H1 (cell line): ENCODE measurements at regions not wholly inside any gene's neighbourhood (a gene's known extent, or its start where the extent isn't known, plus 50 kb on each side); places are given as distances from the start of the nearest gene placed in this dataset.

ENCODE experiments used
- NANOG ChIP-seq: IDR thresholded peaks from 2 replicates; pipeline ENCODE4 v1.6.1; 2011; ENCODE audit warnings: low read length, low read depth, mild to moderate bottlenecking, inconsistent platforms; ENCODE audit not compliant: insufficient read depth, poor library complexity, severe bottlenecking
- POU5F1 ChIP-seq: IDR thresholded peaks from 2 replicates; pipeline ENCODE4 v1.6.1; 2011; ENCODE audit warnings: low read depth, mild to moderate bottlenecking, low read length, moderate library complexity
- TAF7 ChIP-seq: optimal IDR thresholded peaks from 2 replicates; pipeline ENCODE3; 2011; ENCODE audit warnings: low read depth, mild to moderate bottlenecking, inconsistent platforms, low read length, moderate library complexity, borderline replicate concordance
- TCF12 ChIP-seq: IDR thresholded peaks from 2 replicates; pipeline ENCODE4 v1.6.1; 2011; ENCODE audit warnings: low read depth, mild to moderate bottlenecking, low read length
- ZNF274 ChIP-seq: IDR thresholded peaks from 2 replicates; pipeline ENCODE4 v1.7.0; 2012; ENCODE audit warnings: low read length, borderline replicate concordance; ENCODE audit errors: extremely low read depth
- TF ChIP-seq, protein P1 (sequence below): fragments of 300-600 bp; sonication (generic); IDR thresholded peaks from 2 replicates; pipeline ENCODE4 v1.7.1; 2012; ENCODE audit warnings: low read length, moderate library complexity, mild to moderate bottlenecking, inconsistent platforms; ENCODE audit not compliant: insufficient replicate concordance

DNA sequence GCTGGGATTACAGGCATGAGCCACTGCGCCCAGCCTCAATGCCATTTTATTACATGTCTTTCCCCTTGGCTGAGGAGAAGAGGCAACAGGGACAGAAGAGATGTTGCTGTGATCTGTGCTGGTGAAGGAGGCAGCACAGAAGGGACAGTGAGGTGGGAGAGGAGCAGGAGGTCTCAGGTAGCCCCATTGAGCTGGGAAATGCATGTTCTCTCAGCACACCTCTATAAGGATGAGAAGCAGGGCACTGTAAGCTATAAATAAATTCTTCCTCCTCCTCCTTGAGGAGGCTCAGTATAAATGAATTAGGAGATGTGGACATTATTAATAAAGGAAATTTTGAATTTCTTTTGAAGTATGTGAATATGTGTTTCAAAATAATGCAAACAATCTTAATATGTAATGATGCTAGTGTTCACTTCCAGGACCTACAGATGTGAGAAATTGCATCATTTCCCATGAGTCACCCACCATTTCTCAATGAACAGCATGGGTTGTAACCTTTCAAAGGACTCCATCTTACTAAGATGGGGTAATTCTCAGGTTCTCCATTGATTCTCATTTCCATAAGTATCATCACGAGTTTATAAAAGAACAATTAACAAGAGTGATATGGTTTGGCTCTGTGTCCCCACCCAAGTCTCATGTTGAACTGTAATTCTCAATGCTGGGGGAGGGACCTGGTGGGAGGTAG lies 88.9 kb upstream of the ODAD2 start (continued):
- TF ChIP-seq, protein P1, sequence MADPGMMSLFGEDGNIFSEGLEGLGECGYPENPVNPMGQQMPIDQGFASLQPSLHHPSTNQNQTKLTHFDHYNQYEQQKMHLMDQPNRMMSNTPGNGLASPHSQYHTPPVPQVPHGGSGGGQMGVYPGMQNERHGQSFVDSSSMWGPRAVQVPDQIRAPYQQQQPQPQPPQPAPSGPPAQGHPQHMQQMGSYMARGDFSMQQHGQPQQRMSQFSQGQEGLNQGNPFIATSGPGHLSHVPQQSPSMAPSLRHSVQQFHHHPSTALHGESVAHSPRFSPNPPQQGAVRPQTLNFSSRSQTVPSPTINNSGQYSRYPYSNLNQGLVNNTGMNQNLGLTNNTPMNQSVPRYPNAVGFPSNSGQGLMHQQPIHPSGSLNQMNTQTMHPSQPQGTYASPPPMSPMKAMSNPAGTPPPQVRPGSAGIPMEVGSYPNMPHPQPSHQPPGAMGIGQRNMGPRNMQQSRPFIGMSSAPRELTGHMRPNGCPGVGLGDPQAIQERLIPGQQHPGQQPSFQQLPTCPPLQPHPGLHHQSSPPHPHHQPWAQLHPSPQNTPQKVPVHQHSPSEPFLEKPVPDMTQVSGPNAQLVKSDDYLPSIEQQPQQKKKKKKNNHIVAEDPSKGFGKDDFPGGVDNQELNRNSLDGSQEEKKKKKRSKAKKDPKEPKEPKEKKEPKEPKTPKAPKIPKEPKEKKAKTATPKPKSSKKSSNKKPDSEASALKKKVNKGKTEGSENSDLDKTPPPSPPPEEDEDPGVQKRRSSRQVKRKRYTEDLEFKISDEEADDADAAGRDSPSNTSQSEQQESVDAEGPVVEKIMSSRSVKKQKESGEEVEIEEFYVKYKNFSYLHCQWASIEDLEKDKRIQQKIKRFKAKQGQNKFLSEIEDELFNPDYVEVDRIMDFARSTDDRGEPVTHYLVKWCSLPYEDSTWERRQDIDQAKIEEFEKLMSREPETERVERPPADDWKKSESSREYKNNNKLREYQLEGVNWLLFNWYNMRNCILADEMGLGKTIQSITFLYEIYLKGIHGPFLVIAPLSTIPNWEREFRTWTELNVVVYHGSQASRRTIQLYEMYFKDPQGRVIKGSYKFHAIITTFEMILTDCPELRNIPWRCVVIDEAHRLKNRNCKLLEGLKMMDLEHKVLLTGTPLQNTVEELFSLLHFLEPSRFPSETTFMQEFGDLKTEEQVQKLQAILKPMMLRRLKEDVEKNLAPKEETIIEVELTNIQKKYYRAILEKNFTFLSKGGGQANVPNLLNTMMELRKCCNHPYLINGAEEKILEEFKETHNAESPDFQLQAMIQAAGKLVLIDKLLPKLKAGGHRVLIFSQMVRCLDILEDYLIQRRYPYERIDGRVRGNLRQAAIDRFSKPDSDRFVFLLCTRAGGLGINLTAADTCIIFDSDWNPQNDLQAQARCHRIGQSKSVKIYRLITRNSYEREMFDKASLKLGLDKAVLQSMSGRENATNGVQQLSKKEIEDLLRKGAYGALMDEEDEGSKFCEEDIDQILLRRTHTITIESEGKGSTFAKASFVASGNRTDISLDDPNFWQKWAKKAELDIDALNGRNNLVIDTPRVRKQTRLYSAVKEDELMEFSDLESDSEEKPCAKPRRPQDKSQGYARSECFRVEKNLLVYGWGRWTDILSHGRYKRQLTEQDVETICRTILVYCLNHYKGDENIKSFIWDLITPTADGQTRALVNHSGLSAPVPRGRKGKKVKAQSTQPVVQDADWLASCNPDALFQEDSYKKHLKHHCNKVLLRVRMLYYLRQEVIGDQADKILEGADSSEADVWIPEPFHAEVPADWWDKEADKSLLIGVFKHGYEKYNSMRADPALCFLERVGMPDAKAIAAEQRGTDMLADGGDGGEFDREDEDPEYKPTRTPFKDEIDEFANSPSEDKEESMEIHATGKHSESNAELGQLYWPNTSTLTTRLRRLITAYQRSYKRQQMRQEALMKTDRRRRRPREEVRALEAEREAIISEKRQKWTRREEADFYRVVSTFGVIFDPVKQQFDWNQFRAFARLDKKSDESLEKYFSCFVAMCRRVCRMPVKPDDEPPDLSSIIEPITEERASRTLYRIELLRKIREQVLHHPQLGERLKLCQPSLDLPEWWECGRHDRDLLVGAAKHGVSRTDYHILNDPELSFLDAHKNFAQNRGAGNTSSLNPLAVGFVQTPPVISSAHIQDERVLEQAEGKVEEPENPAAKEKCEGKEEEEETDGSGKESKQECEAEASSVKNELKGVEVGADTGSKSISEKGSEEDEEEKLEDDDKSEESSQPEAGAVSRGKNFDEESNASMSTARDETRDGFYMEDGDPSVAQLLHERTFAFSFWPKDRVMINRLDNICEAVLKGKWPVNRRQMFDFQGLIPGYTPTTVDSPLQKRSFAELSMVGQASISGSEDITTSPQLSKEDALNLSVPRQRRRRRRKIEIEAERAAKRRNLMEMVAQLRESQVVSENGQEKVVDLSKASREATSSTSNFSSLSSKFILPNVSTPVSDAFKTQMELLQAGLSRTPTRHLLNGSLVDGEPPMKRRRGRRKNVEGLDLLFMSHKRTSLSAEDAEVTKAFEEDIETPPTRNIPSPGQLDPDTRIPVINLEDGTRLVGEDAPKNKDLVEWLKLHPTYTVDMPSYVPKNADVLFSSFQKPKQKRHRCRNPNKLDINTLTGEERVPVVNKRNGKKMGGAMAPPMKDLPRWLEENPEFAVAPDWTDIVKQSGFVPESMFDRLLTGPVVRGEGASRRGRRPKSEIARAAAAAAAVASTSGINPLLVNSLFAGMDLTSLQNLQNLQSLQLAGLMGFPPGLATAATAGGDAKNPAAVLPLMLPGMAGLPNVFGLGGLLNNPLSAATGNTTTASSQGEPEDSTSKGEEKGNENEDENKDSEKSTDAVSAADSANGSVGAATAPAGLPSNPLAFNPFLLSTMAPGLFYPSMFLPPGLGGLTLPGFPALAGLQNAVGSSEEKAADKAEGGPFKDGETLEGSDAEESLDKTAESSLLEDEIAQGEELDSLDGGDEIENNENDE = no peak
- TF ChIP-seq TCF12 (no peak), TAF7 (no peak), NANOG (no peak), POU5F1 (no peak), ZNF274 (no peak)
